ENCODE measurements at regions not wholly inside any gene's neighbourhood (a gene's known extent, or its start where the extent isn't known, plus 50 kb on each side); places are given as distances from the start of the nearest gene placed in this dataset.
A peak's percentile ranks its signal among the peaks of the same experiment; 100 is the strongest.
"Not testable (repeated sequence)": the region's sequence is repeated elsewhere in the genome, so short reads cannot be mapped to it uniquely, and the experiment has no call there.

GRCh38 chr3:177249203-177249602, 51.9 kb upstream of the TBL1XR1 start:
- no peak for DNase-seq

GRCh38 chr3:177250151-177250550, 52.9 kb upstream of the TBL1XR1 start:
- no peak for DNase-seq

GRCh38 chr3:177251755-177252154, 54.5 kb upstream of the TBL1XR1 start:
- DNase-seq = no peak

- DNase-seq = no peak
These were observed 59.7 kb upstream of the TBL1XR1 start for GRCh38 chr3:177257006-177257405.

GRCh38 chr3:177257625-177258024, 60.3 kb upstream of the TBL1XR1 start:
- no peak for DNase-seq

- no peak for DNase-seq
These were observed 65.1 kb upstream of the TBL1XR1 start for GRCh38 chr3:177262396-177262795.

- DNase-seq = no peak
These were observed 66.5 kb upstream of the TBL1XR1 start for GRCh38 chr3:177263615-177264368.

- not testable (repeated sequence) for DNase-seq
These were observed 74.7 kb upstream of the TBL1XR1 start for GRCh38 chr3:177271811-177272501.

- no peak for DNase-seq
These were observed 80.7 kb upstream of the TBL1XR1 start for GRCh38 chr3:177278016-177278415.

- peak; percentile 26 for DNase-seq
These were observed 82.0 kb upstream of the TBL1XR1 start for GRCh38 chr3:177279118-177279815.

- peak; percentile 83 for DNase-seq
These were observed 84.2 kb upstream of the TBL1XR1 start for GRCh38 chr3:177281292-177282118.

GRCh38 chr3:177282119-177282655, 84.9 kb upstream of the TBL1XR1 start:
- peak; percentile 89 for DNase-seq

- no peak for DNase-seq
These were observed 86.7 kb upstream of the TBL1XR1 start for GRCh38 chr3:177283983-177284382.

GRCh38 chr3:177284383-177284881, 87.2 kb upstream of the TBL1XR1 start:
- DNase-seq = no peak

- no peak for DNase-seq
These were observed 88.8 kb upstream of the TBL1XR1 start for GRCh38 chr3:177286034-177286433.

- no peak for DNase-seq
These were observed 89.9 kb upstream of the TBL1XR1 start for GRCh38 chr3:177287231-177287630.

- no peak for DNase-seq
These were observed 93.4 kb upstream of the TBL1XR1 start for GRCh38 chr3:177290633-177291032.

- no peak for DNase-seq
These were observed 96.9 kb upstream of the TBL1XR1 start for GRCh38 chr3:177294221-177294620.

GRCh38 chr3:177295116-177295515, 97.8 kb upstream of the TBL1XR1 start:
- no peak for DNase-seq

- no peak for DNase-seq
These were observed 102.0 kb upstream of the TBL1XR1 start for GRCh38 chr3:177299250-177299649.

GRCh38 chr3:177300039-177300833, 103.0 kb upstream of the TBL1XR1 start:
- DNase-seq = peak; percentile 62

GRCh38 chr3:177300842-177301241, 103.6 kb upstream of the TBL1XR1 start:
- no peak for DNase-seq

All from NCI-H1092 (cell line).